ENCODE measurements at regions not wholly inside any gene's neighbourhood (a gene's known extent, or its start where the extent isn't known, plus 50 kb on each side); places are given as distances from the start of the nearest gene placed in this dataset.

GRCh38 chr17:427327-427726 is 74.7 kb upstream of the RPH3AL start:
- Histone ChIP-seq H2BK12ac (ENCODE audit: low read depth, low read length) (no peak overlapping the region), H4K91ac (replicated peaks; ENCODE audit: insufficient read length, low read length) (no peak overlapping the region), H2BK5ac (ENCODE audit: low read depth, low read length) (peak overlapping the region; percentile 83; the same call in 1 of the 2 replicates), H3K36me3 (ENCODE audit: control insufficient read depth in 2 of 4, insufficient read depth in 4 of 4, low read length in 3 of 4) (no peaks in the 10 kb centered on the region), H4K8ac (ENCODE audit: extremely low read depth, insufficient read depth, low read length) (no peak overlapping the region), H3K23me2 (ENCODE audit: low read depth, low read length) (no peaks in the 10 kb centered on the region; the same call in 1 of the 2 replicates), H2BK20ac (ENCODE audit: low read length) (no peak overlapping the region), H2AFZ (ENCODE audit: low read length) (no peak overlapping the region), H3K18ac (ENCODE audit: extremely low read depth, low read length) (peak overlapping the region; percentile 90; the same call in 1 of the 2 replicates), H2BK15ac (ENCODE audit: low read length) (no peak overlapping the region), H3K79me1 (ENCODE audit: low read depth, low read length) (no peaks in the 10 kb centered on the region), H2BK120ac (replicated peaks; ENCODE audit: low read depth, low read length) (no peak overlapping the region), H3K4me2 (ENCODE audit: insufficient read depth in 1 of 2, low read depth in 2 of 2, low read length in 2 of 2) (peak overlapping the region; percentile 50 to 53), H3K14ac (ENCODE audit: insufficient read length) (no peak overlapping the region), H4K5ac (ENCODE audit: insufficient read length, low read depth, low read length) (no peak overlapping the region), H3K56ac (replicated peaks; ENCODE audit: insufficient read length, low read depth, low read length) (no peak overlapping the region), H3K9ac (replicated peaks in 1 of 4; ENCODE audit: extremely low read depth in 1 of 4, low read depth in 3 of 4, low read length in 3 of 4) (no peak overlapping the region), H2AK5ac (ENCODE audit: low read depth, low read length) (no peak overlapping the region), H3K4me1 (replicated peaks in 1 of 4; ENCODE audit: control insufficient read depth in 3 of 4, insufficient read depth in 4 of 4, low read length in 3 of 4) (peaks cover 2 to 11% (median 9%) of the 10 kb centered on the region in 4 experiments), H3K27ac (ENCODE audit: low read depth, low read length) (no peak overlapping the region), H3K4me3 (ENCODE audit: extremely low read depth in 1 of 4, insufficient read depth in 2 of 4, low read depth in 3 of 4, low read length in 4 of 4) (peak overlapping the region in 1 of 4 experiments; percentile 33; a peak in 2 of 8 replicates), H3K9me3 (ENCODE audit: insufficient read depth in 2 of 2, low read depth in 1 of 2, low read length in 1 of 2) (peaks cover 0 to 6% of the 10 kb centered on the region in 2 experiments; a peak in 1 of 4 replicates), H3K27me3 (replicated peaks in 1 of 4; ENCODE audit: control insufficient read depth in 3 of 4, extremely low read depth in 1 of 4, insufficient read depth in 3 of 4, low read length in 3 of 4) (no peaks in the 10 kb centered on the region), H3K4ac (replicated peaks; ENCODE audit: insufficient read length, low read depth, low read length) (no peak overlapping the region), H4K20me1 (replicated peaks in 1 of 2; ENCODE audit: control insufficient read depth in 1 of 2, insufficient read depth in 2 of 2, low read length in 2 of 2) (no peaks in the 10 kb centered on the region), H3K23ac (ENCODE audit: insufficient read length) (no peak overlapping the region), H3K79me2 (ENCODE audit: control insufficient read depth in 1 of 2, insufficient read depth in 2 of 2, low read length in 2 of 2) (no peaks in the 10 kb centered on the region)
- FAIRE-seq = no peak
- CTCF ChIA-PET (ENCODE audit: partially characterized antibody) = interaction anchor here (1.2 to 2.9 kb wide), 3 partner anchors 12 to 273 kb away, joined by 4 to 18 read pairs (median 5); no protein-coding TSS in a partner anchor
- POLR2A ChIA-PET (ENCODE audit: partially characterized antibody) = interaction anchor here (1.2 kb wide), 1 partner anchor 12 kb away, joined by 6 read pairs; no protein-coding TSS in a partner anchor
- WGBS, 2 experiments (ENCODE audit: extremely low coverage in 1 of 2, insufficient coverage in 1 of 2, insufficient read length in 1 of 2, insufficient replicate concordance in 2 of 2, low coverage in 1 of 2, low lambda C conversion rate in 2 of 2, missing lambda C conversion rate in 1 of 2) = 14% methylated on average over 6 of the region's 6 CpGs; no CpG with 5 or more reads in 1 of the 2 experiments
- peak in 1 of 2 experiments; percentile 27 for DNase-seq (ENCODE audit: low read depth in 1 of 2, low spot score in 2 of 2)

All from H1 (cell line).